GM13976 (cell line): ENCODE measurements at regions not wholly inside any gene's neighbourhood (a gene's known extent, or its start where the extent isn't known, plus 50 kb on each side); places are given as distances from the start of the nearest gene placed in this dataset.
A peak's percentile ranks its signal among the peaks of the same experiment; 100 is the strongest.

ENCODE experiments used
- DNase-seq: peaks from one replicate; pipeline ENCODE4 v3.0.0; 2012; ENCODE audit warnings: low spot score
- CTCF ChIP-seq: IDR thresholded peaks from 2 replicates; pipeline ENCODE4 v1.5.1; 2012; ENCODE audit warnings: borderline replicate concordance, mild to moderate bottlenecking; ENCODE audit not compliant: insufficient read depth; ENCODE audit errors: extremely low read depth, missing control alignments, control extremely low read depth
- in situ Hi-C: fragments of 300-500 bp; cut with MboI; formaldehyde crosslinking; loops from one replicate; pipeline ENCODE4 v1.12.0; 2022; ENCODE audit warnings: low sequenced_read_pairs, mixed read lengths, inconsistent platforms; ENCODE audit not compliant: unreplicated experiment

DNA sequence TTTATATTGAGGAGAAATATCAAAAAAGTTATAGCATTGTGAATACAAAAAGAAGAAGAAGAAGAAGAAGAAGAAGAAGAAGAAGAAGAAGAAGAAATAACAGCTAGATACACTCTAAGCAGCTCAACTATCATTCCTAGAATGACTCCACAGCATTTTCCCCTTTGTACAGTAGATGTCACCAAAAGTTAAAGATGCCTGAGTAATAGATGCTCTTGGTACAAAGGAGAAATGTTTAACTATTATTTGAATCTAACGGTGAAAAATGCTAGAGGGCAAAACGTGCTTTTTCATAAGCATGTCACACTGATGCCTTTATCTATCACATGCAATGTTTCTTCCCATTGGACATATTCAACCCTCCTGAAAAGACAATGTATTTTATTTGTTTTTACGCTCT lies 178.4 kb upstream of the GPRIN3 start:
- in situ Hi-C loops: no loop called here
- TF ChIP-seq CTCF: peak; percentile 16
- peak; percentile 38 for DNase-seq

- no peak for DNase-seq
- no peak for TF ChIP-seq CTCF
- in situ Hi-C loops: no loop called here
Measured at GRCh38 chr4:89483833-89484232, 176.2 kb upstream of the GPRIN3 start.

DNA sequence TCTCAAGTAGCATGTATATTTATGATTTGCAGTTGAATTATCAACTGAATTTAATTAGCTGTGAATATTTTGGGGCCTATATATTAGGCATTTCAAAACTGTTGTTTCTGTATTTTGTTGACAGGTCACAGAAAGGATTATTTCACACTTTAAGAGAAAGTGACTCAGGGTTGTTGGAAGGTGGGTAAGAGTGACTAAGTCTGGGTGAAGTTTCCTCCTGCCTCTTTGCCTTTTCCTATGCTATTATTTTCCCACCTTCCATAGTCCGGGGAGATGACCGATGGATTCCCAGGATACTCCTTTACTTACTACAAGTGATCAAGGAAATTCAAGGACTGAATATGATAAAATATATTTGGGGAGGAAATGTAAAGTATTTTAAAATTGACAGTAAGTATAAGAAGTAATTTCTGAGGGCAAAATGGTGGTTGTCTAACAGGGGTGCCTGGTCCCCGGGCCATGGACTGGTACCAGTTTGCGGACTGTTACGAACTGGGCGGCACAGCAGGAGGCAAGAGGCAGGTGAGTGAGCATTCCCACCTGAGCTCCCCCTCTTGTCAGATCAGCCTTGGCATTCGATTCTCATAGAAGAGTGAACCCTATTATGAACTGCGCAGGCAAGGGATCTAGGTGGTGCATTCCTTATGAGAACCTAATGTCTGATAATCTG lies 175.5 kb upstream of the GPRIN3 start:
- DNase-seq: no peak
- TF ChIP-seq CTCF: no peak
- in situ Hi-C loops: no loop called here

GRCh38 chr4:89482251-89482650 lies 174.7 kb upstream of the GPRIN3 start:
- DNase-seq: peak; percentile 41
- in situ Hi-C loops: no loop called here
- TF ChIP-seq CTCF: peak; percentile 28

DNA sequence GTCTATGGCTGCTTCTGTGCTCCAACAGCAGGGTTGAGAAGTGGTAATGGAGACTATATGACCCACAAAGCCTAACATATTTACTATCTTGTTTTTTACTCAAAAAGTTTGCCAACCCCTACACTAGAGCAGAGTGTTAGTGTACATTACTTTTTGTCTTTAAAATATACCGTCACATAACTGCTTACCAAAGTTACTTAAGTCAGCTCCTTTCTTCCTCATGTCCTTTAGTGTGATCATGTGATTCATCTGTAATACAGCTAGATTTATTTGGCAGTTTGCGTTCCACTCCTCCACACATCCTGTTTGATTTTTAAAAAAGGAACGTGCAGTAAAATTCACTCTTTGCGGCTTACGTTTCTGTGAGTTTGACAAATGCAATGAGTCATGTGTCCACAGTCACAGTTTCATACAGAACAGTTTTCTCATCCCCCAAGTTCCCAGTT lies 162.4 kb upstream of the GPRIN3 start:
- DNase-seq: no peak
- no peak for TF ChIP-seq CTCF
- in situ Hi-C loops: no loop called here

DNA sequence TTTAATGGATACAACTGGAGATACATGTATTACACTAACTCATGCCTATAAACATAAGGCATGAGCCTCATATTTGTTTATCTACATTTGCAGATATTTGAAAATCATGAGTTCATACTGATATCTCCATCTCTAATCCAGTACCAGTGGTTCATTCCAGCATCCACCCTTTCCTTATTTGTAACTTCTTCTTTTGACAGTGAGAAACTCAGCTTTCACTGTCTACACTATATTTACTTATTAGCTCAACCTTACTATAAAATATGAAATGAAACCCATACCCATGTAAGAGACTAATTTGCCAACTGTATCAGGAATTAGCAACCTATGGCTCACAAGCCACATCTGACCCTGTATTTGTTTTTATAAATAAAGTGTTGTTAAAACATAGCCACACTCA lies 161.9 kb upstream of the GPRIN3 start:
- DNase-seq: no peak
- in situ Hi-C loops: no loop called here
- TF ChIP-seq CTCF: no peak
